HCT116 (cell line): ENCODE measurements at regions not wholly inside any gene's neighbourhood (a gene's known extent, or its start where the extent isn't known, plus 50 kb on each side); places are given as distances from the start of the nearest gene placed in this dataset.

Experiments
- ATAC-seq: fragments of 200-7000 bp; cut with Tn5 transposase; 2 replicates; pipeline ENCODE4 v1.9.1; 2020; ENCODE audit warnings: mild to moderate bottlenecking, moderate library complexity
- BruUV-seq: library from RNA; stranded (reverse); fragments of 400-500 nt; replicated peaks from 2 replicates; lab custom pipeline; 2021; lab: Mats Ljungman, UMichigan
- CTCF ChIA-PET: fragments of 300-600 bp; sonication (Branson Sonifier 250); formaldehyde crosslinking; loops from one replicate; lab custom pipeline; 2021; ENCODE audit warnings: antibody characterized with exemption; lab: Charles Lee
- POLR2A ChIA-PET: fragments of 300-600, 350-600 bp; sonication (Branson Sonifier 250); formaldehyde crosslinking; loops from one replicate; lab custom pipeline; 2021; ENCODE audit warnings: antibody characterized with exemption; lab: Charles Lee
- RAD21 ChIA-PET, 2 experiments: fragments of 300-600 bp; sonication (Branson Sonifier 250); formaldehyde crosslinking; loops; one replicate each; lab custom pipeline; 2023; ENCODE audit warnings: low total read pairs in 2 of 2; ENCODE audit not compliant: uncharacterized antibody in 2 of 2, unreplicated experiment in 2 of 2, low non-redundant PET in 1 of 2; lab: Charles Lee
- DNase-seq: peaks from one replicate; pipeline ENCODE4 v3.0.0-alpha.2; 2010; ENCODE audit warnings: low read depth, low spot score
- H2AFZ ChIP-seq: fragments of 200-600 bp; shearing (Covaris generic), sonication (generic); 2 replicates; pipeline ENCODE4 v1.6.1; 2017; ENCODE audit warnings: low read depth, mixed run types, mixed read lengths, antibody characterized with exemption, low read length; ENCODE audit not compliant: poor library complexity, severe bottlenecking
- H3K27ac ChIP-seq: 2 replicates; pipeline ENCODE4 v1.5.1; 2012; ENCODE audit warnings: low read depth, low read length
- H3K27me3 ChIP-seq: fragments of 200-600 bp; sonication (generic); 2 replicates; pipeline ENCODE4 v1.6.1; 2016; ENCODE audit warnings: mixed run types, low read length, mixed read lengths; ENCODE audit not compliant: insufficient read depth
- H3K36me3 ChIP-seq, 2 experiments: fragments of 200-500 bp in 1 of 2; fragments of 200-600 bp in 1 of 2; sonication (Bioruptor generic) in 1 of 2; sonication (generic) in 1 of 2; 2 replicates each; pipeline versions ENCODE4 v1.5.1 to v1.6.1; 2014 to 2016; ENCODE audit warnings: low read length in 2 of 2, inconsistent platforms in 1 of 2, mixed read lengths in 1 of 2, mixed run types in 1 of 2; ENCODE audit not compliant: insufficient read depth in 2 of 2, control insufficient read depth in 1 of 2
- H3K4me1 ChIP-seq, 2 experiments: fragments of 200-600 bp in 1 of 2; sonication (generic) in 1 of 2; 2 replicates each; pipeline versions ENCODE4 v1.5.1 to v1.6.1; 2012 to 2017; ENCODE audit warnings: low read length in 2 of 2, inconsistent platforms in 1 of 2, mild to moderate bottlenecking in 1 of 2, mixed read lengths in 1 of 2, mixed run types in 1 of 2, moderate library complexity in 1 of 2; ENCODE audit not compliant: insufficient read depth in 2 of 2, control insufficient read depth in 1 of 2
- H3K4me2 ChIP-seq: fragments of 200-600 bp; sonication (generic); 2 replicates; pipeline ENCODE4 v1.6.1; 2017; ENCODE audit warnings: mixed run types, low read length, mixed read lengths
- H3K4me3 ChIP-seq, 2 experiments: fragments of 200-600 bp in 1 of 2; sonication (generic) in 1 of 2; replicated peaks in 1 of 2; 2 replicates each; pipeline ENCODE4 v1.5.1; 2011 to 2016; ENCODE audit warnings: low read length in 2 of 2, control low read depth in 1 of 2, low read depth in 1 of 2, mild to moderate bottlenecking in 1 of 2, mixed read lengths in 1 of 2, mixed run types in 1 of 2
- H3K79me2 ChIP-seq: fragments of 200-600 bp; sonication (generic); 2 replicates; pipeline ENCODE4 v1.6.1; 2017; ENCODE audit warnings: mild to moderate bottlenecking, mixed run types, low read length, moderate library complexity, mixed read lengths; ENCODE audit not compliant: insufficient read depth
- H3K9ac ChIP-seq: fragments of 200-600 bp; sonication (generic); 2 replicates; pipeline ENCODE4 v1.6.1; 2016; ENCODE audit warnings: low read length, mixed read lengths
- H3K9me2 ChIP-seq: fragments of 200-600 bp; sonication (generic), shearing (Covaris generic); 2 replicates; pipeline ENCODE4 v1.6.1; 2017; ENCODE audit warnings: mixed run types, mild to moderate bottlenecking, moderate library complexity; ENCODE audit not compliant: insufficient read depth
- H3K9me3 ChIP-seq, 2 experiments: fragments of 200-500 bp in 1 of 2; fragments of 200-600 bp in 1 of 2; sonication (Bioruptor generic) in 1 of 2; sonication (generic) in 1 of 2; 2 replicates each; pipeline ENCODE4 v1.6.1; 2014 to 2017; ENCODE audit warnings: low read length in 2 of 2, mixed read lengths in 2 of 2, inconsistent platforms in 1 of 2, low read depth in 1 of 2, mild to moderate bottlenecking in 1 of 2, mixed run types in 1 of 2, moderate library complexity in 1 of 2; ENCODE audit not compliant: control insufficient read depth in 1 of 2, insufficient read depth in 1 of 2
- H4K20me1 ChIP-seq: fragments of 200-600 bp; sonication (generic), shearing (Covaris generic); 2 replicates; pipeline ENCODE4 v1.6.1; 2017; ENCODE audit warnings: mixed run types, mild to moderate bottlenecking, moderate library complexity; ENCODE audit not compliant: insufficient read depth
- CTCF ChIP-seq, 3 experiments: fragments of 200-600 bp in 1 of 3; sonication (generic) in 1 of 3; IDR thresholded peaks in 2 of 3; conservative IDR thresholded peaks in 1 of 3; 2 replicates each; pipeline ENCODE4 v1.5.1; 2012 to 2017; ENCODE audit warnings: low read depth in 2 of 3, low read length in 2 of 3, antibody characterized with exemption in 1 of 3, borderline replicate concordance in 1 of 3, control low read depth in 1 of 3, mild to moderate bottlenecking in 1 of 3, mixed read lengths in 1 of 3, mixed run types in 1 of 3, moderate library complexity in 1 of 3; ENCODE audit not compliant: insufficient read depth in 1 of 3
- EGR1 ChIP-seq: IDR thresholded peaks from 2 replicates; pipeline ENCODE4 v1.6.1; 2012; ENCODE audit warnings: low read depth
- ELF1 ChIP-seq: IDR thresholded peaks from 2 replicates; pipeline ENCODE4 v1.6.1; 2012; ENCODE audit warnings: low read depth, borderline replicate concordance
- EZH2 ChIP-seq: fragments of 200-600 bp; sonication (generic); IDR thresholded peaks from 2 replicates; pipeline ENCODE4 v1.6.1; 2017; ENCODE audit warnings: antibody characterized with exemption, mixed run types
- EZH2phosphoT487 ChIP-seq: fragments of 200-600 bp; IDR thresholded peaks from 2 replicates; pipeline ENCODE4 v1.6.1; 2018; ENCODE audit warnings: antibody characterized with exemption, borderline replicate concordance
- FOSL1 ChIP-seq: IDR thresholded peaks from 2 replicates; pipeline ENCODE4 v1.6.1; 2012; ENCODE audit warnings: low read depth
- RAD21 ChIP-seq: IDR thresholded peaks from 2 replicates; pipeline ENCODE4 v1.6.1; 2012; ENCODE audit warnings: low read depth, mild to moderate bottlenecking
- REST ChIP-seq: IDR thresholded peaks from 2 replicates; pipeline ENCODE4 v1.6.1; 2012; ENCODE audit warnings: low read depth
- SIN3A ChIP-seq: IDR thresholded peaks from 2 replicates; pipeline ENCODE4 v1.6.1; 2012; ENCODE audit warnings: low read depth
- SRF ChIP-seq: IDR thresholded peaks from 2 replicates; pipeline ENCODE4 v1.6.1; 2012; ENCODE audit warnings: low read depth
- TCF7L2 ChIP-seq: IDR thresholded peaks from 2 replicates; pipeline ENCODE4 v1.7.0; 2011; ENCODE audit warnings: borderline replicate concordance, inconsistent platforms; ENCODE audit not compliant: insufficient read depth, insufficient read length; ENCODE audit errors: extremely low read depth
- ZBTB33 ChIP-seq: IDR thresholded peaks from 2 replicates; pipeline ENCODE4 v1.6.1; 2011; ENCODE audit warnings: mild to moderate bottlenecking, low read length, moderate library complexity; ENCODE audit not compliant: insufficient replicate concordance; ENCODE audit errors: extremely low read depth
- ZFX ChIP-seq: fragments of 450-650 bp; IDR thresholded peaks from 2 replicates; pipeline ENCODE4 v1.6.1; 2017
- intact Hi-C: fragments of 100-400 bp; cut with micrococcal nuclease; formaldehyde crosslinking; loops from 2 replicates; pipeline ENCODE4 v1.10.0; 2022

- RAD21 ChIA-PET = no interaction called here
- no peak for TF ChIP-seq REST
- TF ChIP-seq FOSL1 = no peak
- no peak for TF ChIP-seq EZH2
- TF ChIP-seq CTCF (IDR thresholded peaks at IDR 0.05 in 2 of 3, conservative IDR thresholded peaks at IDR 0.05 in 1 of 3; ENCODE audit: borderline replicate concordance in 1 of 3, insufficient read depth in 1 of 3, low read depth in 2 of 3, low read length in 2 of 3) = no peak
- TF ChIP-seq ELF1 = no peak
- no peak for TF ChIP-seq RAD21
- no peak for TF ChIP-seq TCF7L2
- no peak for TF ChIP-seq ZFX
- no peak for TF ChIP-seq ZBTB33
- no peak for TF ChIP-seq EZH2phosphoT487
- TF ChIP-seq SIN3A = no peak
- no peak for TF ChIP-seq EGR1
- TF ChIP-seq SRF = no peak
- Histone ChIP-seq H3K9me3 (peaks cover 0 to 3% of the 10 kb centered on the region in 2 experiments; a peak in 1 of 4 replicates), H3K36me3 (no peaks in the 10 kb centered on the region), H3K9me2 (no peaks in the 10 kb centered on the region), H3K79me2 (no peaks in the 10 kb centered on the region), H3K4me1 (no peaks in the 10 kb centered on the region), H3K27me3 (no peaks in the 10 kb centered on the region), H3K4me2 (no peak overlapping the region), H3K4me3 (no peak overlapping the region), H3K27ac (no peak overlapping the region), H4K20me1 (no peaks in the 10 kb centered on the region), H2AFZ (no peak overlapping the region), H3K9ac (no peak overlapping the region)
- BruUV-seq = no TSS peak
- ATAC-seq = no peak
- CTCF ChIA-PET = no interaction called here
- DNase-seq = no peak
- intact Hi-C loops = no loop called here
- POLR2A ChIA-PET = no interaction called here
Observed at GRCh38 chr17:33385133-33385532, 92.0 kb upstream of the ASIC2 start.
